Stimulated activated CD4-positive, alpha-beta T cell treated with anti-CD3 and anti-CD28 coated beads, Interleukin-15, amount 100 ng/mL, for 48 hours (primary cell): ENCODE measurements at regions not wholly inside any gene's neighbourhood (a gene's known extent, or its start where the extent isn't known, plus 50 kb on each side); places are given as distances from the start of the nearest gene placed in this dataset.
"Not testable (repeated sequence)": the region's sequence is repeated elsewhere in the genome, so short reads cannot be mapped to it uniquely, and the experiment has no call there.

ENCODE experiments used
- DNase-seq, 2 donors: peaks; one replicate each; pipeline ENCODE4 v3.0.0-alpha.2; 2020; ENCODE audit warnings: low read depth in 2 of 2

GRCh38 chr1:146715054-146715453, 223.1 kb upstream of the NBPF12 start:
- not testable (repeated sequence) for DNase-seq

- not testable (repeated sequence) for DNase-seq
These were observed 227.1 kb upstream of the NBPF12 start for GRCh38 chr1:146710838-146711521.

DNA sequence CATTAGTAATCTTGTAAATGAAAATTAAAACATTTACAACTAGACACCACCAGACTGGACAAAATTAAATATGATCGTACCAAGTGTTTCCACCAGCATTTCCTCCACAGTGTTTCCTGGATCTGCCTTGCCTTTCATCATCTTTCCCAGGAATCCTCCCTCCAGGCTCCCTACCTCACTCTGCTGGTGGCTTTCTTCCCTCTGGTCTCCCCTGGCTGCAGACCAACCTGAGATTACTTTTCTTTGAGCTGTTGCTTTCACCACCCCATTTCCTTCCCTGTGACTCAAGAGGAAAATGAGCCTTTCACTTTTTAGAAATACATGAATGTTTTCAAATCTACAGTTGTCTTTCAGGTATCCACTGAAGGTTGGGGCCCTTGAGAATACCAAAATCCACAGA, 228.8 kb upstream of the NBPF12 start:
- not testable (repeated sequence) for DNase-seq

DNA sequence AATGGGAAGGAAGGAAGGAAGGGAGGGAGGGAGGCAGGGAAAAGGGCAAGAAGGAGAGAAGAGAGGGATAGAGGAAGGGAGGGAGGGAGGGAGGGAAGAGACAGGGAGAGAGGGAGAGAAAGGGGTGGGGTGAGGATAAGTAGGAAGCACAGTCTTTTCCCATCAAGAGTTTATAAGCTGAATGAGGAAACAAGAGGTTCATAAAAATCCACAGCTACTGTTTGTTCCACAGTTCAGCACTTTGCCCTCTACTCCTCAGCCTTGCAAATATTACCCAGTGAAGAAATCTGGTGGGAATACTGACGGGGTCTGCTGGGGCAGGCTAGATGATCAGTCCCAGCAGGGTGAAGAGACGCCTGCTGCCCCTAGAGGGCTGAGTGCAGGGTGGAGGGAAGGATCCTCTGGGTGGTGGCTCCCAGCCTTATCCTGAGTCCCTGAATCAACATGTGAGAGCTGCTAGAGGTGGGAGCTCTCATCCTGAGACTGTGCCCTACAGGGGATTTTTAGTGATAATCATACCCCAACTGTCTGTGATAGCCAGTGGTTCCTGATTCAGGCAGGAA, 233.9 kb upstream of the NBPF12 start:
- DNase-seq: not testable (repeated sequence)

DNA sequence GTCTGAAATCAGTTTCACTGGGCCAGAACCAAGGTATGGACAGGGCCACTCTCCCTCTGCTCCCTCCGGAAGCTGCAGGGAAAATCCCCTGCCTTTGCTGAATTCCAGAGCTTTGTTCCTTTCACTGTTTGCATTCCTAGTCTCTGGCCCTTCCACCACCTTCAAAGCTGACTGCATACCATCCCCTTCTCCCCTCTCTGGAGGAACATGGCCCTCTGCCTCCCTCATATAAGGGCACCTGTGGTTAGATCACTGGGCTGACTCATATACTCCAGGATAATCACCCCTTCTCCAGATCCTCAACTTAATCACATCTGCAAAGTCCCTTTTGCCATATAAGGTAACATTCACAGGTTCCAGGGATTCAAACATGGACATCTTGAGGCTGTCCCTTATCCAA, 236.8 kb upstream of the NBPF12 start:
- not testable (repeated sequence) for DNase-seq

DNA sequence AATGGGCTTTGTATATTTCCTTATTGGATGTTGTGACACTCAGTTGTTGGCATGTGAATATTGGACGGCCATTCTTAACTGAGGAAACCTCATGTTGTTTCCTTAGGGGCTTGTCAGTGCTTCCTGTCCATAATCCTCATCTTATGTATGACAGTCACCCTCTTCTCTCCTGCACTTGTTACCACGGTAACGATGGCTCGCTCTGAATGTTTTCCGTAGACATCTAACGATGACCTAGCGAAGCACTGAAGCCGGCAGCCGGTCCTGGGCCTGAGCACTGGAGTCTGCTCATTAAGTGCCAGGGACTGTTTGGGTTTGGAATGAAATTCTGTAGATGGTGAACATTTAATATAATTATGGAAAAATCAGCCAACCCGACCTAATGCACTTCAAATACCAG, 242.7 kb upstream of the NBPF12 start:
- not testable (repeated sequence) for DNase-seq

- not testable (repeated sequence) for DNase-seq
These were observed 246.3 kb upstream of the NBPF12 start for GRCh38 chr1:146691798-146692197.

DNA sequence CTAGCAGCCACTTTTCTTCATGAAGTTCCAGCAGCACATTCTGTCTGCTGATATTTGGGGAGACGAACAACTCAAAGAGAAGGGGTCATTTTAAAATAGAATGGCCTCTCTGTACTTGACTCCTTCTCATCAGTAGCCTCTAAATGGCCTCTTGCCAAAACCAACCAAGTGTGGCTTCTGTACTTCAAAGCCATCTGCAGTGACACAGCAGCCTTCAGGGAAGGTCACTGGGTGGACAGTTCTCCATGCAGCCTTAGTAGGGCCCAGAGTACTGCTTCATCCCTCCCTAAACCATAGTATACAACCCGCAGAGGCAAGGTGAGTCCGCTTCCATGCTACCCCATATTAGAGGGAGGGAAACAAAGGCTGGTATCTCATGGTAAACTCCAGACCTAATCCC, 249.2 kb upstream of the NBPF12 start:
- not testable (repeated sequence) for DNase-seq

GRCh38 chr1:146686777-146687366, 251.3 kb upstream of the NBPF12 start:
- DNase-seq: not testable (repeated sequence)

- not testable (repeated sequence) for DNase-seq
These were observed 255.0 kb upstream of the NBPF12 start for GRCh38 chr1:146683126-146683429.

DNA sequence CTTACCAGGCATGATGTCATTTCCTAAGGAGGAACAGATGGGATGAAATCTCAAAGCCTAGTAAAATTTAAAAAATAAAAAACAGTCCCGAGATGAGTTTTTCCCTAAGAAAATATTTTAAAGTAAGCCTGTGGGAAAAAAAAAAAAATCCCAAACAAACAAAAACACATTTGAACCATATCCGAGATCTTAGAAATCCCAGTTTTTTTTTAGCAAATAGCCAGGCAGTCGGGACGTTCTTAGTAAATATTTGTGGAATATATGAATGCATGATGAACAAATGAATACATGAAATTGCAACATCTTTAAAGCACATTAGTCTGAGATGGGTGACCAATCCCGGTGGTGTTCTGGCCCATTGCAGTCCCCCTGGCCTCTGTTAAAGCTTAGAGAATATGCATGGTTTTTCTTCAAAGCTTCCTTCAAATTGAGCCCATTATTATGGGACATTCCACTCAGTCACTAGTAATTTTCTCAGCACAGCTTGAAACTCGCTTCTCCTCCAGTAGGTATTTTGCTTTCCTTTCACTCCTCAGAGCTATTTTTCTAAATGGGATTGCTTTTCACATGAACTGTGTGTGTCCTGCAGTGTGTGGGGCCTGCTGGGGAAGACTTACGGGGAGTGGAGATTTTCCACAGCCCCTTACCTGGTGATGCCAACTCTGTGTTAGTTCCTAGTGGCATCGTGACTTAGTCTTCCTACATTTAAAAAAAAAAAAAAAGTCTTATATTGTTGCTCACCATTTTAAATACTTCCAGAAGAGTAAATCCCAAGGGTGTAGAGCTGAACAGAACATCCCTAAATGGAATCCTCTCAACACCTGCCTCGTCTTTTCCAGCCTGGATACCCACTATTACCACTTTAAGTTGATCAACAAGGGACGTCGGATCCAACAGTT, 255.6 kb upstream of the NBPF12 start:
- DNase-seq: not testable (repeated sequence)

- not testable (repeated sequence) for DNase-seq
These were observed 264.3 kb upstream of the NBPF12 start for GRCh38 chr1:146673729-146674299.

- not testable (repeated sequence) for DNase-seq
These were observed 265.5 kb upstream of the NBPF12 start for GRCh38 chr1:146672608-146673007.

DNA sequence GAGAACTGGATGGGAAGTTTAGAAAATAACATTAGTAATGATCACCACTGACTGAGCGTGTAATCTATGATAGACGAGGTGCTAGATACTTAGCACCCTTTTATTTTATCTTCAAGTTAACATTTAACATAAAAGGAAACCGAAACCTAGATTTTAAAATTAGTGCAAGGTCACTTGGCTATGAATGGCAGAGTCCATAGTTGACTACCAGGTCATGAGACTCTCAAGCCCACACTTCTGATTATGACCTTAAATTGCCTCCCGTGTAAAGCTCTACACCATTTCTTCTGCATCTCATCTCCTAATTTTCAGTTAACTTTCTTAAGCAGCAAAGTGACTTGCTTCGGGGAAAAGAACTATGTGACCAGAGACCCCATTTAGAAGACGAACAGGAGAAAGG, 266.5 kb upstream of the NBPF12 start:
- not testable (repeated sequence) for DNase-seq

- not testable (repeated sequence) for DNase-seq
These were observed 267.1 kb upstream of the NBPF12 start for GRCh38 chr1:146670832-146671566.

GRCh38 chr1:146666275-146666674, 271.8 kb upstream of the NBPF12 start:
- not testable (repeated sequence) for DNase-seq

- not testable (repeated sequence) for DNase-seq
These were observed 277.9 kb upstream of the NBPF12 start for GRCh38 chr1:146660242-146660641.

DNA sequence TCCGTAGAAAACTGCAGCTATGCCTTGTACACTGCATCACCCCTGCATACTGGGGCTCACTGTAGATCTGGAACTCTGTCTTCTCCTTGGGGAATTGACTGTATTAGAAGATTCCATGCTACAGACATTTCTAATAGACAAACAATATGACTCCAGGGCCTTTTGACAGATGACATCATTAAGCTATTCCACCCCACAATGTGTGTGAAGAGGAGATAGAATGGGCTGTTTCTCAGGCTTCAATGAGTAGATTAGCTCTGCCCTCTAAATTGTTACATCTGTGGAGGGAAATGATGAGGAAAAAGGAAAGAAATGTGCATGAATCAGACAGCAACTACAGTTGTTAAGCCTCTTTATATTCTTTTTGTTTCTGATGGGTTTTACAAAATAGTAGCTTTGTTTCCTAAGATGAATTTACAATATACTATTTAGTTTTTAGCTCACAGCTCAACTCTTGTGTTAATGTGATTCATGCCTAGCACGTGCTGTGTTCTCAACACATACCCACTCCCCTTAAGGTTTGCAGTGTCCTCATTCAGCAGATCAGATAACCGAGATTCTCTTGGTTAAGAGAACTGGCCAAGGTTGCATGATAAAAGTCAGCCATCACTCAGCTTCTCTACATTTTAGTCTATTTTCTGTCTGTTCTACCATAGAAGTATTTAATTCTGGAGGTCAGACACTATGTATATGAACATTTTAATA, 281.6 kb upstream of the NBPF12 start:
- not testable (repeated sequence) for DNase-seq

DNA sequence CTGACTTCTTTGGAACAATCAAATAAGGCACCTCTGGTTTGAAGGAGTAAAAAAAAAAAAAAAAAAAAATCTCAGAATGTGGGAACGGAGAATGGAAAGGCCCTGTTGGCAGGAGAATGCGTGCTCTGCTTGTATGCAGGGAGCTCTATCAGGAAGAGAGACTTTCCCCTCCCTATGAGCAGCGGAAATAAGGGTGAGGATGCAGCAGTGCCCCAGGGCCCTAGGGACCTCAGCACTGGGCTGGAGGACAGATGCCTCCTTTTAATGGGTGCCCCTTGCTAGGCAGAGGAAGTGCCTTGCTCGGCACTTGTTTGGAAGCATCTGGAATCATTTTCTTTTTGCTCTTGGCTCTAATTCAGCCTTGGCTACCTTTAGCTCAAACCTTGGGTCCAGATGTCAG, 283.4 kb upstream of the NBPF12 start:
- not testable (repeated sequence) for DNase-seq

DNA sequence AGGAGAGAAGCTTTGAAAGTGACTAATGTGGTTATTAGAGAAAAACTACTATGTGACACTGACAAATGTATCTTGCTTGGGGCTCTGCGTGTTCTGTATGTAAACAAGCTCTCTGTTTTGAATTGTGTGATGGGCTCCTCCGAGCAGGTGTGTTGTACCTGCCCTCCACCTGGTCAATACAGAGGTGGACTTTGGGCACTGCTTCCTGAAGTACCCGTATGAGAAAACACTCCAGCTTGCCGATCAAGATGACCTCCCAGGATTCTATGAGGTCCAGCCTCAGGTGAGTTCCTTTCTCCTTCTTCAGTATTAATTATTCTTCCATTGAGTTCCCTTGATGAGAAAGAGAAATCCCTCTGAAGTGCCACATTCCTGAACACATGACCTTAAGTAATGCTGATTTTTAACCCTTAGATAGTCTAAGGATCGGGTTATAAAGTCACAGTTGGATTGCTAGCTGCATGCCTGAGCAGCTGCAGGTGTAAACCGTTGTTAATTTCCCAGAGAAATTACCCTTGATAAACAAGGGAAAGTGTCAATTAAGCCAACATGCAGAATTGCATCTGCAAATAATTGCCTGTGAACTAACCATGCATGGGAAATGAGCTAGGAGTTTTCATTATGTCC, 292.0 kb upstream of the NBPF12 start:
- not testable (repeated sequence) for DNase-seq
